NB4 (cell line): ENCODE measurements at regions not wholly inside any gene's neighbourhood (a gene's known extent, or its start where the extent isn't known, plus 50 kb on each side); places are given as distances from the start of the nearest gene placed in this dataset.
A peak's percentile ranks its signal among the peaks of the same experiment; 100 is the strongest.

Source experiments
- DNase-seq: peaks from one replicate; pipeline ENCODE4 v3.0.0; 2010; ENCODE audit warnings: low read depth
- H3K4me3 ChIP-seq: one replicate; pipeline ENCODE4 v1.5.1; 2011; ENCODE audit warnings: mild to moderate bottlenecking, low read depth, low read length, moderate library complexity
- CTCF ChIP-seq: IDR thresholded peaks from one replicate; pipeline ENCODE4 v1.5.1; 2012; ENCODE audit warnings: low read depth, low read length
- MAX ChIP-seq: IDR thresholded peaks from 2 replicates; pipeline ENCODE4 v1.6.1; 2011; ENCODE audit warnings: low read depth, low read length
- MYC ChIP-seq: IDR thresholded peaks from 2 replicates; pipeline ENCODE4 v1.6.1; 2011; ENCODE audit warnings: low read depth, low read length
- POLR2A ChIP-seq: IDR thresholded peaks from 2 replicates; pipeline ENCODE4 v1.6.1; 2011; ENCODE audit warnings: mild to moderate bottlenecking; ENCODE audit not compliant: insufficient read length; ENCODE audit errors: extremely low read depth

GRCh38 chr20:4592316-4593148 lies 93.7 kb upstream of the PRNP start:
- DNase-seq: peak; percentile 60
- H3K4me3 ChIP-seq: no peak overlapping the region
- TF ChIP-seq POLR2A: no peak
- peak; percentile 57 for TF ChIP-seq CTCF
- no peak for TF ChIP-seq MAX
- TF ChIP-seq MYC: no peak

- TF ChIP-seq CTCF (no peak), MAX (no peak), POLR2A (no peak), MYC (no peak)
- no peak for DNase-seq
- no peak overlapping the region for H3K4me3 ChIP-seq
These were observed 94.3 kb upstream of the PRNP start for GRCh38 chr20:4591975-4592315.

- TF ChIP-seq MYC (no peak), POLR2A (no peak), CTCF (no peak)
- DNase-seq: no peak
- no peak overlapping the region for H3K4me3 ChIP-seq
These were observed 100.5 kb upstream of the PRNP start for GRCh38 chr20:4585758-4586157.

GRCh38 chr20:4585104-4585753 lies 101.0 kb upstream of the PRNP start:
- no peak for TF ChIP-seq CTCF
- no peak for TF ChIP-seq MAX
- no peak for TF ChIP-seq MYC
- no peak for TF ChIP-seq POLR2A
- DNase-seq: no peak
- no peak overlapping the region for H3K4me3 ChIP-seq

GRCh38 chr20:4584510-4584909 lies 101.7 kb upstream of the PRNP start:
- no peak for TF ChIP-seq CTCF
- H3K4me3 ChIP-seq: no peak overlapping the region

GRCh38 chr20:4581838-4582237 lies 104.4 kb upstream of the PRNP start:
- TF ChIP-seq MAX: no peak
- no peak for TF ChIP-seq MYC
- no peak for TF ChIP-seq POLR2A
- TF ChIP-seq CTCF: no peak
- no peak overlapping the region for H3K4me3 ChIP-seq
- no peak for DNase-seq

More at GRCh38 chr20:4584510-4584909, 101.7 kb upstream of the PRNP start:
- DNase-seq: no peak
